ENCODE measurements at regions not wholly inside any gene's neighbourhood (a gene's known extent, or its start where the extent isn't known, plus 50 kb on each side); places are given as distances from the start of the nearest gene placed in this dataset.

- no peak for TF ChIP-seq CTCF (IDR thresholded peaks at IDR 0.05)
- TF ChIP-seq POLR2A (IDR thresholded peaks at IDR 0.05): no peak
These were observed 86.6 kb upstream of the OTX2 start for GRCh38 chr14:56896922-56897321.
